ENCODE measurements at regions not wholly inside any gene's neighbourhood (a gene's known extent, or its start where the extent isn't known, plus 50 kb on each side); places are given as distances from the start of the nearest gene placed in this dataset.

GRCh38 chr1:113245252-113245651 is 145.1 kb upstream of the MAGI3 start:
- in situ Hi-C loops (cut with HindIII; ENCODE audit: low sequenced_read_pairs): no loop called here
- no peak for TF ChIP-seq CTCF (IDR thresholded peaks at IDR 0.05; ENCODE audit: low read depth, low read length)
- no peak for DNase-seq (ENCODE audit: low read depth, low spot score)
- H3K4me3 ChIP-seq (ENCODE audit: low read depth, low read length): no peak overlapping the region

GRCh38 chr1:113246929-113247328 is 143.4 kb upstream of the MAGI3 start:
- in situ Hi-C loops (cut with HindIII; ENCODE audit: low sequenced_read_pairs): no loop called here

GRCh38 chr1:113247355-113247754 is 143.0 kb upstream of the MAGI3 start:
- H3K4me3 ChIP-seq (ENCODE audit: low read depth, low read length): no peak overlapping the region
- in situ Hi-C loops (cut with HindIII; ENCODE audit: low sequenced_read_pairs): no loop called here
- TF ChIP-seq CTCF (IDR thresholded peaks at IDR 0.05; ENCODE audit: low read depth, low read length): no peak
- DNase-seq (ENCODE audit: low read depth, low spot score): no peak

More at GRCh38 chr1:113246929-113247328, 143.4 kb upstream of the MAGI3 start:
- no peak overlapping the region for H3K4me3 ChIP-seq (ENCODE audit: low read depth, low read length)
- no peak for TF ChIP-seq CTCF (IDR thresholded peaks at IDR 0.05; ENCODE audit: low read depth, low read length)
- no peak for DNase-seq (ENCODE audit: low read depth, low spot score)

GRCh38 chr1:113247782-113248181 is 142.5 kb upstream of the MAGI3 start:
- no peak for DNase-seq (ENCODE audit: low read depth, low spot score)
- no peak overlapping the region for H3K4me3 ChIP-seq (ENCODE audit: low read depth, low read length)
- in situ Hi-C loops (cut with HindIII; ENCODE audit: low sequenced_read_pairs): no loop called here
- no peak for TF ChIP-seq CTCF (IDR thresholded peaks at IDR 0.05; ENCODE audit: low read depth, low read length)

- in situ Hi-C loops (cut with HindIII; ENCODE audit: low sequenced_read_pairs): no loop called here
- no peak for TF ChIP-seq CTCF (IDR thresholded peaks at IDR 0.05; ENCODE audit: low read depth, low read length)
These were observed 141.8 kb upstream of the MAGI3 start for GRCh38 chr1:113248494-113248893.

GRCh38 chr1:113250161-113250560 is 140.2 kb upstream of the MAGI3 start:
- no peak for DNase-seq (ENCODE audit: low read depth, low spot score)
- no peak overlapping the region for H3K4me3 ChIP-seq (ENCODE audit: low read depth, low read length)
- in situ Hi-C loops (cut with HindIII; ENCODE audit: low sequenced_read_pairs): no loop called here
- TF ChIP-seq CTCF (IDR thresholded peaks at IDR 0.05; ENCODE audit: low read depth, low read length): no peak

More at GRCh38 chr1:113248494-113248893, 141.8 kb upstream of the MAGI3 start:
- no peak for DNase-seq (ENCODE audit: low read depth, low spot score)
- no peak overlapping the region for H3K4me3 ChIP-seq (ENCODE audit: low read depth, low read length)

GRCh38 chr1:113252166-113252565 is 138.1 kb upstream of the MAGI3 start:
- TF ChIP-seq CTCF (IDR thresholded peaks at IDR 0.05; ENCODE audit: low read depth, low read length): no peak

More at GRCh38 chr1:113252166-113252565, 138.1 kb upstream of the MAGI3 start:
- in situ Hi-C loops (cut with HindIII; ENCODE audit: low sequenced_read_pairs): no loop called here
- H3K4me3 ChIP-seq (ENCODE audit: low read depth, low read length): no peak overlapping the region
- DNase-seq (ENCODE audit: low read depth, low spot score): no peak

Measured in astrocyte of the spinal cord (primary cell).